Pancreas (tissue), 10 donors: ENCODE measurements at regions not wholly inside any gene's neighbourhood (a gene's known extent, or its start where the extent isn't known, plus 50 kb on each side); places are given as distances from the start of the nearest gene placed in this dataset.

Experiments
- ATAC-seq, 4 donors: fragments of 200-7000 bp; cut with Tn5 transposase; one replicate each; pipeline versions ENCODE4 v1.8.0 to v1.9.1; 2020; ENCODE audit warnings: mild to moderate bottlenecking in 4 of 4, moderate library complexity in 4 of 4
- DNase-seq, 6 donors: peaks; one replicate each; pipeline ENCODE4 v3.0.0-alpha.2; 2020
- FAIRE-seq: peaks from 2 replicates; lab custom pipeline; 2012; peaks lifted over from hg19 to GRCh38; lab: Jason Lieb, UNC
- H3K27ac ChIP-seq, 4 donors: fragments of 200-600 bp; sonication (generic); 1 replicate in 3 of 4; 2 replicates in 1 of 4; pipeline versions ENCODE4 v1.5.0 to v1.8.0; 2020
- H3K27me3 ChIP-seq, 4 donors: fragments of 200-600 bp; one replicate each; pipeline ENCODE4 v1.8.0; 2021
- H3K36me3 ChIP-seq, 3 donors: fragments of 200-600 bp; sonication (generic) in 1 of 3; one replicate each; pipeline versions ENCODE4 v1.5.0 to v1.8.0; 2020 to 2021
- H3K4me1 ChIP-seq, 3 donors: fragments of 200-600 bp; one replicate each; pipeline ENCODE4 v1.8.0; 2021
- H3K4me3 ChIP-seq, 4 donors: fragments of 200-600 bp; sonication (generic) in 2 of 4; one replicate each; pipeline versions ENCODE4 v1.5.0 to v1.8.0; 2020 to 2021
- H3K9me3 ChIP-seq, 4 donors: fragments of 200-600 bp; one replicate each; pipeline ENCODE4 v1.8.0; 2021
- WGBS, 2 donors: extraction: QIAGEN DNeasy Blood & Tissue Kit; methylation state at CpG; one replicate each; pipeline ENCODE4 v1.1.7; 2013; 5-methylcytosine and 5-hydroxymethylcytosine counted together
- intact Hi-C, 3 donors: fragments of 100-400 bp; cut with DNase I; formaldehyde crosslinking; loops; one replicate each; pipeline versions ENCODE4 v1.11.1 to v1.14.2; 2022
- TF ChIP-seq, protein P1 (sequence below), 4 donors: fragments of 200-600 bp; sonication (generic) in 3 of 4; IDR thresholded peaks; one replicate each; pipeline versions ENCODE4 v1.5.0 to v1.8.0; 2021; ENCODE audit warnings: antibody characterized with exemption in 4 of 4
- donor health status: healthy with polysubstance abuse.
- donor health status: DM: no; HTN: no; CAD: no; lungs with moderate emphysema.
- donor health status: DM: no; HTN: no; CAD: no.
- donor health status: control.
- donor health status: control.
- donor health status: Bipolar disorder and iron deficiency.
- donor health status: DM: yes; HTN: yes; CAD: no.
- donor health status: DM: no; HTN: no; CAD: no.
- donor health status: DM: no; HTN: no; CAD: no.
- donor health status: DM: yes; HTN: yes; CAD: no.

DNA sequence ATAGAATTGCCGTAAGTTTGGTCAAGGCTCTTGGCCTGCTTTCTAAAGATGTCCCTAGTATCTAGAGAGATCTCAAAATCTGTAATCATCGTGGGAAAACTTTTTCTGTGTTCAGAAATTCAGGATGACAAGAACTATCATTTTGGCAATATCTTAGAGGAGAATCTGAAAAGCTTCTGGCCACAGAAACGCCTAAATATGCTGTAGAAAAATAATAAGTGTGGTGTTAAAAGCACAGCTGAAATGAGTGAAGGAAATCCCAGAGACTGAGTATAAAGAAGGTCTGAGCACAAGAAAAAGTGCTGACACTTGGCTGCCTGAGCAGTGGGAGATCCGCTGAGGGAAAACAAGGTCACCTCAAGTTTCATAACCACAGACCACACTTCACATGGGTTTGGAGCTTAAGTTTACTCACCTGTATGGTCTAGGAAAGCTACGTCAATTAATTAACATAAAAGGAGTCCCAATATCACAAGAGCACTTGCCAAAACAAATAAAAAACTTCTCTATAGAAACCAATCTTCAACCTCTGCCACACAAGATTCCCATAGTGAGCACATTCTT is 235.2 kb upstream of the IRF2BP2 start:
- TF ChIP-seq, protein P1, sequence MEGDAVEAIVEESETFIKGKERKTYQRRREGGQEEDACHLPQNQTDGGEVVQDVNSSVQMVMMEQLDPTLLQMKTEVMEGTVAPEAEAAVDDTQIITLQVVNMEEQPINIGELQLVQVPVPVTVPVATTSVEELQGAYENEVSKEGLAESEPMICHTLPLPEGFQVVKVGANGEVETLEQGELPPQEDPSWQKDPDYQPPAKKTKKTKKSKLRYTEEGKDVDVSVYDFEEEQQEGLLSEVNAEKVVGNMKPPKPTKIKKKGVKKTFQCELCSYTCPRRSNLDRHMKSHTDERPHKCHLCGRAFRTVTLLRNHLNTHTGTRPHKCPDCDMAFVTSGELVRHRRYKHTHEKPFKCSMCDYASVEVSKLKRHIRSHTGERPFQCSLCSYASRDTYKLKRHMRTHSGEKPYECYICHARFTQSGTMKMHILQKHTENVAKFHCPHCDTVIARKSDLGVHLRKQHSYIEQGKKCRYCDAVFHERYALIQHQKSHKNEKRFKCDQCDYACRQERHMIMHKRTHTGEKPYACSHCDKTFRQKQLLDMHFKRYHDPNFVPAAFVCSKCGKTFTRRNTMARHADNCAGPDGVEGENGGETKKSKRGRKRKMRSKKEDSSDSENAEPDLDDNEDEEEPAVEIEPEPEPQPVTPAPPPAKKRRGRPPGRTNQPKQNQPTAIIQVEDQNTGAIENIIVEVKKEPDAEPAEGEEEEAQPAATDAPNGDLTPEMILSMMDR (IDR thresholded peaks at IDR 0.05), result no peak
- H3K9me3 ChIP-seq, result no peaks in the 10 kb centered on the region
- H3K27ac ChIP-seq, result peak overlapping the region in 1 of 4 donors; percentile 40
- intact Hi-C loops, result no loop called here
- WGBS, 2 donors, result 46 to 56% methylated on average over 5 of the region's 5 CpGs
- no peak for DNase-seq
- H3K27me3 ChIP-seq, result no peaks in the 10 kb centered on the region
- peak; percentile 49 to 82 (median 56) for ATAC-seq
- no peaks in the 10 kb centered on the region for H3K36me3 ChIP-seq
- H3K4me1 ChIP-seq, result peaks cover 0 to 8% (median 0%) of the 10 kb centered on the region in 3 donors
- no peak for FAIRE-seq
- H3K4me3 ChIP-seq, result no peak overlapping the region

DNA sequence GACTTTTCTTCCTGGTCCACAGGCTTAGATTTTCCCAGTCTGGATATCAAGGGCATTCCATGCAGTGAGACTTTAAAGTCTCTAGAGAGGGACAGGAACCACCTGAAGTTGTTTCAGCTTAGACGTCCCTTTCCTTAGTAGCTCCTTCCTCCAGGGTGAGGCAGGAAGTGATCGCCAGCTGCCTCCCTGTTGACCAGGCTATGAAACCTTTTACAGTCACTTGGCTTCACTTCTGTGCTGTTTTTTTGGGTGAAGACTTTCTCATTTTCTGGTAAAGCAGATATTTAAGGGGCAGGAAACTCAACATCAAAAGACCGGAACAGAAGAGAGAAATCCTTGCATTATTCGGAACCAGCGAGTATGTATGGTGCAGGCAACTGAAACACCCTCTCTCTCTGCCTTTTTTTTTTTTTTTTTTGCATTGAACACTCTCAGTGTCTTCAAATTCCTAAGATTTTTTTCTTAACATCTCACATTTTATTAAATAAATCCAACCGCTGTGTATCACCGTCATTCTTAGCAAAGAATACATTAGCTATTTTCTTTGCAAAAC is 234.6 kb upstream of the IRF2BP2 start:
- intact Hi-C loops, result no loop called here
- FAIRE-seq (no peak), DNase-seq (no peak), ATAC-seq (no peak)
- H3K9me3 ChIP-seq, result no peaks in the 10 kb centered on the region
- 86% methylated on average over 7 of the region's 7 CpGs for WGBS, 2 donors
- no peaks in the 10 kb centered on the region for H3K27me3 ChIP-seq
- no peak overlapping the region for H3K4me3 ChIP-seq
- TF ChIP-seq, protein P1 (IDR thresholded peaks at IDR 0.05), result no peak
- H3K27ac ChIP-seq, result peak overlapping the region in 1 of 4 donors; percentile 40
- no peaks in the 10 kb centered on the region for H3K36me3 ChIP-seq
- H3K4me1 ChIP-seq, result peaks cover 0 to 8% (median 0%) of the 10 kb centered on the region in 3 donors

- Histone ChIP-seq H3K4me3 (no peak overlapping the region), H3K27me3 (no peaks in the 10 kb centered on the region), H3K9me3 (no peaks in the 10 kb centered on the region), H3K4me1 (peaks cover 0 to 8% (median 0%) of the 10 kb centered on the region in 3 donors), H3K36me3 (no peaks in the 10 kb centered on the region), H3K27ac (no peak overlapping the region)
- ATAC-seq (no peak), FAIRE-seq (no peak), DNase-seq (no peak)
- TF ChIP-seq, protein P1 (IDR thresholded peaks at IDR 0.05), result no peak
- 75 to 78% methylated on average over 3 of the region's 3 CpGs for WGBS, 2 donors
- intact Hi-C loops, result no loop called here
Observed at GRCh38 chr1:234843946-234844345, 234.0 kb upstream of the IRF2BP2 start.

DNA sequence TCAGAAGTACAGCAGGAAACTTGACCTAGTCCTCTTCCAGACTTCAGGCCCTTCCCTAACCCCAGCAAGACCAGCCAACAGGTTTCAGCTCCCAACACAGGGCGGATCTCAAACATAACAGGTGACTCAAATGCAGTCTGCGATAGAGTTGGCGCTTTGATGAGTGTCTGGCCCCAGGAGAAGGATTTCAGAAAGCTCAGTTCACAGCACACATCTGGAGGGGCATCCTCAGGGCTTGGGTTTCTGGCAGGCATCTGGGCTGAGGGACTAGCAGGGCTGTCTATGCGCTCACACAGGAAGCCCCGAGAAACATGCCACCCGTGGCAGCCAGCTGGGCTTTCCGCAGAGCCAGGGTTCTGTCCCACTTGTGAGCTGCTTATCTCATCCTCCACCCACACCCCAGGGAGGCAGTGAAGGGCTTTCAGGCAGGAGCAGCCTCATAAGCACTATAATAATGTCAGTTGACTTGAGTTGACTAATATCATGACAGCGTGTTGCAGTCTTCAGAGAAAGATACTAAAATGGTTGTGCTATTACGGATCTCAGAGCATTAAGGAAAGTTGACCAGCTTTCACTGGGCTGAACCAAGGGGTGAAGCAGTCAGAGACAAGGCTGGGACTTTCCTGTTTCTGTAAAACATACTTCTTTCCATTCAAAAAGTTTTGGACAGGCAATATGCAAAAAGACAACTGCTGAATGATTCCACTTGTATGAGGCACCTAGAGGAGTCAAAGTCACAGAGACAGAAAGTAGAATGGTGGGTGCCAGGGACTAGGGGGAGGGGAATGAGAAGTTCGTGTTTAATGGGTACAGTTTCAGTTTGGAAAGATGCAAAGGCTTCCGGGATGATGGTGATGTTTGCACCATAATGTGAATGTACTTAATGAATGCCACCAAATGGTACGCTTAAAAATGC is 233.0 kb upstream of the IRF2BP2 start:
- Histone ChIP-seq H3K4me3 (no peak overlapping the region), H3K9me3 (no peaks in the 10 kb centered on the region), H3K4me1 (peaks cover 0 to 8% (median 0%) of the 10 kb centered on the region in 3 donors), H3K27me3 (no peaks in the 10 kb centered on the region), H3K27ac (no peak overlapping the region), H3K36me3 (no peaks in the 10 kb centered on the region)
- TF ChIP-seq, protein P1 (IDR thresholded peaks at IDR 0.05), result no peak
- no peak for FAIRE-seq
- ATAC-seq, result peak in 2 of 4 donors; percentile 17 to 24
- no peak for DNase-seq
- intact Hi-C loops, result no loop called here
- 77 to 83% methylated on average over 12 of the region's 12 CpGs for WGBS, 2 donors
